H1 (cell line): ENCODE measurements at regions not wholly inside any gene's neighbourhood (a gene's known extent, or its start where the extent isn't known, plus 50 kb on each side); places are given as distances from the start of the nearest gene placed in this dataset.

Experiments used
- KDM4A ChIP-seq: IDR thresholded peaks from one replicate; pipeline ENCODE4 v1.7.1; 2012; ENCODE audit warnings: low read depth, mild to moderate bottlenecking, moderate library complexity, low read length, inconsistent platforms; ENCODE audit not compliant: severe bottlenecking

DNA sequence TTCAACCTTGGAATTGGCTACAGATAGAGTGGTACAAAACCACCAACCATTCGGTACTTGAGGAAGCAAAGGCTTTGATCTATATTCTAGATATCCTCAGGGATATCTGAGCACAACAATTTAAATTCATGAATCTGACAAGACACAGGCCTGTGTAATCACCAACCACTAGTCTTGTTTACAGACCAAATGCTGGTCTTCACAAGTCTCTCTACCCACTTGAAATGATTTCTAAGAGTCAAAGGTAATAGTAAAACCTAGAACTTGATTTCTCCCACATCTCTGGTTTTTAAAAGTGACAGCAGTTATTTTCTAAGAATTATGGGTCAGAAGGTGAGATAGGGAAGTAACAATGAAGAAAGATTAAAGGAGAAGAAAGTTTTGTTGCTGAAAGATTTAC is 613.7 kb upstream of the ACVR2A start (continued):
- no peak for TF ChIP-seq KDM4A
